Right lobe of liver (tissue), 4 donors: ENCODE measurements at regions not wholly inside any gene's neighbourhood (a gene's known extent, or its start where the extent isn't known, plus 50 kb on each side); places are given as distances from the start of the nearest gene placed in this dataset.

Source experiments
- POLR2A ChIP-seq: fragments of 450-650 bp; IDR thresholded peaks from one replicate; pipeline ENCODE4 v1.6.1; 2017; ENCODE audit warnings: antibody characterized with exemption, mild to moderate bottlenecking
- TF ChIP-seq, protein P1 (sequence below), 4 donors: fragments of 200-600 bp in 3 of 4; fragments of 450-650 bp in 1 of 4; IDR thresholded peaks; one replicate each; pipeline versions ENCODE4 v1.5.1 to v1.8.0; 2016 to 2022; ENCODE audit warnings: antibody characterized with exemption in 4 of 4, mild to moderate bottlenecking in 2 of 4
- donor health status: DM: no; HTN: no; CAD: no.
- donor health status: DM: no; HTN: no; CAD: no.
- donor health status: DM: no; HTN: yes; CAD: no.

DNA sequence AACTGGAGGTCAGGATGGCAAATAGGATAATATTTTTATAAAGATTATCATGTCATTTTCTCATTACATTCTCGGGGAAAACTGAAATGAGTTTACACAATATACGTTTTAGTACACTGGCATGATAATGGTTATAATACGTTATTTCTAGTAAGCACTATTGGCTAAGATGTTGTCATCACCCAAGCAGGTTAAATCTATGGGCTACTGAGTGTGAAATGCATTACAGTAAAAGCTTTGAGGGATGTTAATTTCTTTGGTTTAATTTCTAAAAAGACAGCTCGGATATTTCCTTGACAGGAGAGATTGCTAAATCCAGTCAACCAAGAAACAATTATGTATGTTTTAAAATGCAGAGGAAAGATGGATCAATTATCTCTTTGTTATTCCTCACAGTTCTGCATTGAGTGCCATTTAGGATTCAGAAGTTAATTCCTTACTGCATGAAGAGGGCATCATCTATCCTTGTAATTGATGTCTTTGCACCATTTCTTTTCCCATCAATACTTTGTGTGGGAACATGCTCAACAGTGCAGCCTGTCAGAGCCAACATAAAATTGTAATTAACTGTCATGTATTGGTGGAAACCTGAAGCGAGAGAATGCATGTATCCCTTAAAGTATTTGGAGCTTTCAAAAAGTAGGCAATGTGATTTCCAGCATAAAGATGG is 222.4 kb upstream of the ZP4 start:
- TF ChIP-seq, protein P1, sequence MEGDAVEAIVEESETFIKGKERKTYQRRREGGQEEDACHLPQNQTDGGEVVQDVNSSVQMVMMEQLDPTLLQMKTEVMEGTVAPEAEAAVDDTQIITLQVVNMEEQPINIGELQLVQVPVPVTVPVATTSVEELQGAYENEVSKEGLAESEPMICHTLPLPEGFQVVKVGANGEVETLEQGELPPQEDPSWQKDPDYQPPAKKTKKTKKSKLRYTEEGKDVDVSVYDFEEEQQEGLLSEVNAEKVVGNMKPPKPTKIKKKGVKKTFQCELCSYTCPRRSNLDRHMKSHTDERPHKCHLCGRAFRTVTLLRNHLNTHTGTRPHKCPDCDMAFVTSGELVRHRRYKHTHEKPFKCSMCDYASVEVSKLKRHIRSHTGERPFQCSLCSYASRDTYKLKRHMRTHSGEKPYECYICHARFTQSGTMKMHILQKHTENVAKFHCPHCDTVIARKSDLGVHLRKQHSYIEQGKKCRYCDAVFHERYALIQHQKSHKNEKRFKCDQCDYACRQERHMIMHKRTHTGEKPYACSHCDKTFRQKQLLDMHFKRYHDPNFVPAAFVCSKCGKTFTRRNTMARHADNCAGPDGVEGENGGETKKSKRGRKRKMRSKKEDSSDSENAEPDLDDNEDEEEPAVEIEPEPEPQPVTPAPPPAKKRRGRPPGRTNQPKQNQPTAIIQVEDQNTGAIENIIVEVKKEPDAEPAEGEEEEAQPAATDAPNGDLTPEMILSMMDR (IDR thresholded peaks at IDR 0.05) = no peak
- no peak for TF ChIP-seq POLR2A
